ENCODE measurements at regions not wholly inside any gene's neighbourhood (a gene's known extent, or its start where the extent isn't known, plus 50 kb on each side); places are given as distances from the start of the nearest gene placed in this dataset.
A peak's percentile ranks its signal among the peaks of the same experiment; 100 is the strongest.

GRCh38 chr7:149625340-149625946 lies 127.8 kb upstream of the ZNF746 start:
- TF ChIP-seq CTCF (IDR thresholded peaks at IDR 0.05) (peak; percentile 14 to 59 (median 36)), POLR2A (IDR thresholded peaks at IDR 0.05) (no peak), POLR2AphosphoS5 (IDR thresholded peaks at IDR 0.05) (no peak)

Data from prostate gland (tissue), 2 donors.